ENCODE measurements at regions not wholly inside any gene's neighbourhood (a gene's known extent, or its start where the extent isn't known, plus 50 kb on each side); places are given as distances from the start of the nearest gene placed in this dataset.
"Not testable (repeated sequence)": the region's sequence is repeated elsewhere in the genome, so short reads cannot be mapped to it uniquely, and the experiment has no call there.

DNA sequence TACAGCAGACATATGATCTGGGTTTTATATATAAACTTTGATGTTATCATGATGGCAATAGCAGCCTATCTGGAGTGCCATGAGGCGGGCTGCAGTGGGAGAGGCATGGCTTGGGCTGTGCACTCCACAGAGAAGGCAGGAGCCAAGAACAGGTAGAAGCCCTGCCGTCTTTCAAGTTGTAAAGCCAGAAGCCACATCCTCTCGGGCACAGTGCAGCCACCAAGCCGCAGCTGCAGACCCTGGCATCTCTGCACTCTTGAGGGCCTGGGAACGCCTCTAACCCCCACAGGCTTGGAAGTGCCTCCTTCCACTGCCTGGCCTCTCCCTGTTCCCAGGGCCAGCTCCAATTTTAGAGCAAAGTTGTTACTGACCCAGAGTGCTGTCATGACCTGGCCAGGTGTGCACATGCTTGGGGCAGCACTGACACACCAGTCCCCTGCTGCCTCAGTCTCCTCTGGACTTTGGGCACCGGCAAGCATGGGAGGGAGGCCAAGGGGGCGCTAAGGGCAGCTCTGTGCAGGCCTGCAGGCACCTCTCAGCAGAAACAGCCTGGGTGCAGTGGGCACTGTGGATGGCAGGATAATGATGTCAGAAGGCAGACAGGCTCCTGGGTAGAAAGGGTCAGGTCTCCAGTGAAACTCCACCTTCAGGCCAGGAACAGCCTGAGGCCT lies 1619.8 kb upstream of the PRMT6 start:
- Mint-ChIP-seq H3K27ac (no peak overlapping the region), H3K4me1 (no peaks in the 10 kb centered on the region), H3K27me3 (no peaks in the 10 kb centered on the region), H3K9me3 (peaks cover 13% of the 10 kb centered on the region), H3K36me3 (ENCODE audit: low read depth) (no peaks in the 10 kb centered on the region), H3K4me3 (no peak overlapping the region)
- no peak for ATAC-seq
- no peak for DNase-seq

DNA sequence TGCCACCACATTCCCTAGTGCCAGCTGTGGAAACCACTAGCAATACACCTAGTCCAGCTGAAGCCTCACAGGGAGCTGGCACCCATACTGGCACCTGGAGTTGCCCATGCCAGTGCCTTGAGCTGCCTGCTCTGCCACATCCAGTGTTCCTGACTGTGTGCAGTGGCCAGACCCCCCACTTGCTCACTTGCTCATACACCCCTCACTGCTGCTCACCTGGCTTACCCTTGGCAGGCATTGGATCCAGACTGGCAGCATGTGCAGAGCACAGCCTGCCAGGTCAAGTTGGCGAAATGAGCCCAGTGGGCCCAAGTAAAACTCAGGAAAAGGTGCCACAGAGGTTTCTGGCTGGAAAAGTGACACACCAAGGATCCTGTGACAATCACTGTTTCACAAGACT lies 1618.6 kb upstream of the PRMT6 start:
- H3K9me3 Mint-ChIP-seq: peaks cover 13% of the 10 kb centered on the region
- H3K4me1 Mint-ChIP-seq: no peaks in the 10 kb centered on the region
- no peak overlapping the region for H3K4me3 Mint-ChIP-seq
- H3K27ac Mint-ChIP-seq: no peak overlapping the region
- H3K36me3 Mint-ChIP-seq (ENCODE audit: low read depth): no peaks in the 10 kb centered on the region
- DNase-seq (no peak), ATAC-seq (no peak)
- no peaks in the 10 kb centered on the region for H3K27me3 Mint-ChIP-seq

DNA sequence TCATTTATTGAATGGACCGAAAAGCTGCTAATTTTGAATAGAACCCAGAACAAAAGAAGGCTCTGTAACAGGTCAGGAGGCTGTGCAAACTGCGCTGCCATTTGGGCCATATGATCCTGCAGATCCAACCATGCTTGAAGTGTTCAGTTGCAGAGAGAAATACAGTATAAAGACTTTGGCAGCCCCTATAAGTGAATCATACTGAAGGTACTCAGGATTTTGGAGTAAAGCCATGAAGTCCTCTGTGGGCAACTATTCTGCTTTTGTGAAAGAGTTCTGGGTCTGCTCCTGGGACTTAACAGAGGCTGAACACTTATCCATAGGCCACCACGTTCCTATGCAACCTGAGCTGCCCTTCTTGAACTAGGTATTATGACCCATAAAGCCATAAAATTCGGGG lies 1613.6 kb upstream of the PRMT6 start:
- no peak overlapping the region for H3K4me3 Mint-ChIP-seq
- no peak overlapping the region for H3K27ac Mint-ChIP-seq
- ATAC-seq: no peak
- no peaks in the 10 kb centered on the region for H3K27me3 Mint-ChIP-seq
- H3K4me1 Mint-ChIP-seq: no peaks in the 10 kb centered on the region
- no peaks in the 10 kb centered on the region for H3K36me3 Mint-ChIP-seq (ENCODE audit: low read depth)
- H3K9me3 Mint-ChIP-seq: peaks cover 38% of the 10 kb centered on the region
- DNase-seq: no peak

DNA sequence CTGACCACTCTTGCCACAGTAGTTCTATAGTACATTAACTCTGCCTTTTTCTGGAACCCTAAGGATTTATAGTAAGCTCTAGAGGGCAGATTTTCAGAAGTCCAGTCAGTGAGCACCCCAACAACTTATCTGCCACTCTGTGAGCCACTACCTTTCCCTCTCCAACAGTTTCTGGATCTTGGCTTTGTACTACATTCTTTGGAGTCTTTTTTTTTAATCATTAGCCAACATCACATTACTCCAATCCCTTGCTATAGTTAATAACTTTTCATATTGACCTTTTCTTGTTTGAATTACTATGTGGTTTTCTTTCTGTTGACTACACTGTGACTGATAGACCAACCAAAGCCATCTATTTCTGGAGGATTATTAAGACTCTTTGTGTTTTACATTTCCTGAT lies 1596.7 kb upstream of the PRMT6 start:
- H3K27me3 Mint-ChIP-seq: no peaks in the 10 kb centered on the region
- no peaks in the 10 kb centered on the region for H3K4me1 Mint-ChIP-seq
- no peaks in the 10 kb centered on the region for H3K36me3 Mint-ChIP-seq (ENCODE audit: low read depth)
- no peak overlapping the region for H3K4me3 Mint-ChIP-seq
- ATAC-seq: no peak
- H3K27ac Mint-ChIP-seq: no peak overlapping the region
- DNase-seq: no peak
- H3K9me3 Mint-ChIP-seq: peaks cover 14% of the 10 kb centered on the region

DNA sequence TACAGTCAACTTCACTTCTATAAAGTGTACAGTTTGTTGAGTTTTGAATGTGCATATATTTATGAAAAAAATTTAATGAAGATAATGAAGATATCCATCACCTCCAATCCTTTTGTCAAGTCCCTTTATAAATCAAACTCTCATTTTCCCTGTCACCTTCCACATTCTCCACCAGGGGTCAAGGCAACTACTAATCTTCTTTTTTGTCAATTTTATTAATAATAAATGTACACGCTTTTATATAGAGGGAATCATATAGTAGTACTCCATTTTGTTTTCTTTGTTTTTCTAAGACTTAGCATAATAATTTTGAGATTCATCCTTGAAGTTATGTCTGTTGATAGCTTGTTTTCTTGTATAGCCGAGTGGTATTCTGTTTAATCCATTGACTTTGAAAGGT lies 1594.2 kb upstream of the PRMT6 start:
- no peak overlapping the region for H3K4me3 Mint-ChIP-seq
- DNase-seq (no peak), ATAC-seq (no peak)
- H3K4me1 Mint-ChIP-seq: no peaks in the 10 kb centered on the region
- no peaks in the 10 kb centered on the region for H3K27me3 Mint-ChIP-seq
- no peak overlapping the region for H3K27ac Mint-ChIP-seq
- no peaks in the 10 kb centered on the region for H3K36me3 Mint-ChIP-seq (ENCODE audit: low read depth)
- peaks cover 14% of the 10 kb centered on the region for H3K9me3 Mint-ChIP-seq

DNA sequence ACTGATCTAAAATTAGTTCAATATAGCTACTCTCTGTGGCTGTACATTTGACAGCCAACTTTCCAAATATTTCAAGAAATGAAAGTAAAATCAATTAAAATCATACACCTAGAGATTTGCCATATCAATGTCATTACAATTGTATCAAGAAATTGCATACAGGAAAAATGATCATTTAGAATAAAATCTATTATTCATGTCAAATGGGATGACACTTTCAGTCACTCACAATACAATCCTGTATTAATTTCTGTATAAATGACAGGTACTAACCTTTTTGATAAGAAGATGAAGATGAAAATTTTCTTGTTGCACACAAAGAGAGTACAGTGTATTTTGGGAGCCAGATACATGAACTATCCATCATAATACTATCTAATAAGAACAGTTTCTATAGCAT lies 1588.9 kb upstream of the PRMT6 start:
- H3K36me3 Mint-ChIP-seq (ENCODE audit: low read depth): no peaks in the 10 kb centered on the region
- no peak overlapping the region for H3K27ac Mint-ChIP-seq
- DNase-seq: no peak
- no peak for ATAC-seq
- no peaks in the 10 kb centered on the region for H3K27me3 Mint-ChIP-seq
- no peaks in the 10 kb centered on the region for H3K4me1 Mint-ChIP-seq
- peaks cover 9% of the 10 kb centered on the region for H3K9me3 Mint-ChIP-seq
- no peak overlapping the region for H3K4me3 Mint-ChIP-seq

DNA sequence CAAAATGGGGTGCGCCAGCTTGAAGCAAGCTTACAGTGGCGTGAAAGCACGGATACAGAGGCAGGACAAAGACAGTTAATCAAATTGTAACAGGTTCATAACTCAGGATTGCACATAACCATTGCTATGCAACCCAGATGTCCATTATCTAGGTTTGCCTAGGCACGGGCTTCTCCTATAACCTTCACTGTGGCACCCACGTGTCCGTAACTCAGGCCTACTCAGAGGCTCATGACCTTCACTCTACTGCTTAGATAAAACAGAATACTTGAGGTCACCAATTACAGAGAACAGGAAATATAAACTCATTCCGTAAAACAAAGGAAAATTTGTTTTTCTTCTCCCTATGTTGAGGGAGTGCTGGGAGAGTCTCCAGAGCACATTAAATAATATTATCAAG lies 1585.9 kb upstream of the PRMT6 start:
- not testable (repeated sequence) for ATAC-seq; H3K36me3 Mint-ChIP-seq (ENCODE audit: low read depth); H3K27me3 Mint-ChIP-seq; H3K27ac Mint-ChIP-seq; H3K4me3 Mint-ChIP-seq; DNase-seq; H3K4me1 Mint-ChIP-seq
- H3K9me3 Mint-ChIP-seq: peaks cover 12% of the 10 kb centered on the region

DNA sequence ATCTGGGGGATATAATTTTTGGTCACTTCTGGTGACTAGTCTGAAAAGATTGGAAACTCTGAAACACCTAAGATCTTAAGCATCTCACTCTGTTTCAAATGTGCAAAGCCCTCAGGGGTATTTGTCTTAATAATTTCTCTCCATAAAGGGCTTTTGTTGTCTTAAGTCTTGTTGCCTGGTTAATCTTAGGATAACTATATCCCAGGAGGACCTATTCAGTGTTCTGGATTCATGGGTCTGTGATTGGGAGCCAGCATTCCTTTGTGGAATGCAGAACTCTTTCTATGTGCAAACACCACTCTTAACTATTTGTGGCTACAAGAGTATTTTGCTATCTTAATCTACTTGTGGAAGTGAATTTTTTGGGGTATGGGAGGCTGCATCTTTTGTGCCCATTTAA lies 1573.0 kb upstream of the PRMT6 start:
- Mint-ChIP-seq H3K36me3 (ENCODE audit: low read depth) (no peaks in the 10 kb centered on the region), H3K27ac (no peak overlapping the region), H3K27me3 (no peaks in the 10 kb centered on the region), H3K4me1 (no peaks in the 10 kb centered on the region), H3K9me3 (peaks cover 13% of the 10 kb centered on the region), H3K4me3 (no peak overlapping the region)
- ATAC-seq: no peak
- DNase-seq: no peak

DNA sequence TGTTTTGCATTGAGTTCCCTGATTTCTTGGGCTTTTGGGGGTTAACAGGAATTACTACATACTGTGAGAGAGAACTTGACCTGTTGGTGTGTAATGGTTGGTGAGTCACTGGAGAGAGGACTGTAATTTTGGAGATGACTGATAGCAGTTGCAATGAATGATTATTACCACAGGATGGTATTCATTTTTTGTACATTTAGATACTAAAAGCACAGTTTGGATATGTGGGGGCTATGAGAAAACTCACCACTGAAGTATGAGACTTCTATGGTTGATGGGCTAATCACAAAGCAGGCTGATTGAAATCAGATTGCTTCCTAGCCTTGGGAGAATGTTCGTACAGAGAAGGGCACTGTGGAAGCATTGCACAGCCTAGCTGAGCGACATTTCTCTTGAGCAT lies 1571.3 kb upstream of the PRMT6 start:
- Mint-ChIP-seq H3K9me3 (peaks cover 13% of the 10 kb centered on the region), H3K27ac (no peak overlapping the region), H3K36me3 (ENCODE audit: low read depth) (no peaks in the 10 kb centered on the region), H3K27me3 (no peaks in the 10 kb centered on the region), H3K4me3 (no peak overlapping the region), H3K4me1 (no peaks in the 10 kb centered on the region)
- no peak for DNase-seq
- ATAC-seq: no peak

DNA sequence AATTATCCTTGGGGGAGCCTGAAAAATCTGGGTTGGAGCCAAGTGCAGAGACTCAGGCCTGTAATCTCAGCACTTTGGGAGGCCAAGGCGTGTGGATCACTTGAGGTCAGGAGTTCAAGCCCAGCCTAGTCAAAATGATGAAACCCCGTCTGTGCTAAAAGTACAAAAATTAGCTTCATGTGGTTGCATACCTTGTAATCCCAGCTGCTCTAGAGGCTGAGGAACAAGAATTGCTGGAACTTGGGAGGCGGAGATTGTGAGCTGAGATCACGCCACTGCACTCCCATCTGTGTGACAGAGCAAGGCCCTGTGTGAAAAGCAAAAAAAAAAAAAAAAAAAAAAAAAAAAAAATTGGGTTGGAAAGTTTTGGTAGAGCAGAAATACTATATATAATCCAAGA lies 1563.6 kb upstream of the PRMT6 start:
- no peak overlapping the region for H3K4me3 Mint-ChIP-seq
- no peak for DNase-seq
- no peaks in the 10 kb centered on the region for H3K27me3 Mint-ChIP-seq
- no peak overlapping the region for H3K27ac Mint-ChIP-seq
- ATAC-seq: no peak
- peaks cover 5% of the 10 kb centered on the region for H3K9me3 Mint-ChIP-seq
- no peaks in the 10 kb centered on the region for H3K4me1 Mint-ChIP-seq
- no peaks in the 10 kb centered on the region for H3K36me3 Mint-ChIP-seq (ENCODE audit: low read depth)

DNA sequence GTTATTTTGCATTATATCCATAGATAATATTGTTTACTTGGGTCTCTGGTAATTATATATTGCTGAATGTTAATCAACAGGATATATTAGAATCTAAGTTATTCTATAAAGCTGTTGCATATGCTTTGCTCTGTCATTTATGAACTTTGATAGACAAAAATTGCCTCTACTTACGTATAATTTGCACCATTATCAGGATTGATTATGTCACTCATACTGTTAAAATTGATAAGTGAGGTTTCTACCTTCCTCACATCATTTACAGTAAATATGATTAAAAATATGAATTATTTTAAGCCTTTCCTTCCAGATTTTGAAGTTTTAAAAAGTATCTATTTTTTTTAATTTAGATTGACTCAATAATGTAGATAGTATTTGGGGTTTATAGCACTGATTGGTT lies 1540.4 kb upstream of the PRMT6 start:
- no peak for DNase-seq
- Mint-ChIP-seq H3K27me3 (no peaks in the 10 kb centered on the region), H3K36me3 (ENCODE audit: low read depth) (no peaks in the 10 kb centered on the region), H3K4me1 (no peaks in the 10 kb centered on the region), H3K9me3 (peaks cover 5% of the 10 kb centered on the region), H3K4me3 (no peak overlapping the region), H3K27ac (no peak overlapping the region)
- no peak for ATAC-seq

DNA sequence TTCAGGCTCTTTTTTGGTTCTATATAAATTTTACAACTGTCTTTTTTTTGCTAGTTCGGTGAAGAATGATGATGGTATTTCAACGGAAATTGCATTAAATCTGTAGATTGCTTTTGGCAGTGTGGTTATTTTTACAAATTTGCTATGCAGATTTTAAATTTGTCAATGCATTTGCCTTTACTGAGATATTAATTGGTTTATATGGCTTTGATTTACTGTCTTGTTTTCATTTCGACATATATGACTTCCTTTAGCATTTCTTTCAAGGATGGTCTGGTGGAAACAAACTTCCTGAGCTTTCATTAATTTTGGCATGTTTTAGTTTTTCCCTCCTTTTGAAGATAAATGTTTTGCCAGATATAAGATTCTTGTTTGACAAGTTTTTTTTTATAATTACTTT lies 1522.5 kb upstream of the PRMT6 start:
- H3K9me3 Mint-ChIP-seq: peaks cover 40% of the 10 kb centered on the region
- no peak for ATAC-seq
- H3K4me3 Mint-ChIP-seq: no peak overlapping the region
- H3K36me3 Mint-ChIP-seq (ENCODE audit: low read depth): peaks cover 2% of the 10 kb centered on the region
- DNase-seq: no peak
- no peak overlapping the region for H3K27ac Mint-ChIP-seq
- no peaks in the 10 kb centered on the region for H3K27me3 Mint-ChIP-seq
- H3K4me1 Mint-ChIP-seq: no peaks in the 10 kb centered on the region

DNA sequence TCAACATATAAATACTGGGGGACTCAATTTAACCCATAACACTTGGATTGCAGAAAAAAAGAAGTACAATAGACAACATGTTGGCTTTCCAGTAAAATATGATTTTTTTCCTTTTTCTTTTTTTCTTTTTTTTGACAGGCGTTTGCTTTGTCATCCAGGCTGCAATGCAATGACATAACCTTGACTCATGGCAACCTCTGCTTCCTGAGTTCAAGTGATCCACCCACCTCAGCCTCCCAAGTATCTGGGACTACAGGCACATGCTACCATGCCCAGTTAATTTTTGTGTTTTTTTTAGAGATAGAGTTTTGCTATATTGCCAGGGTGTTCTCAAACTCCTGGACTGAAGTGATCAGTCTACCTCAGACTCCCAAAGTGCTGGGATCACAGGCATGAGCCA lies 1512.0 kb upstream of the PRMT6 start:
- Mint-ChIP-seq H3K27ac (no peak overlapping the region), H3K4me1 (no peaks in the 10 kb centered on the region), H3K4me3 (no peak overlapping the region), H3K9me3 (peaks cover 4% of the 10 kb centered on the region), H3K36me3 (ENCODE audit: low read depth) (no peaks in the 10 kb centered on the region), H3K27me3 (no peaks in the 10 kb centered on the region)
- ATAC-seq (no peak), DNase-seq (no peak)

DNA sequence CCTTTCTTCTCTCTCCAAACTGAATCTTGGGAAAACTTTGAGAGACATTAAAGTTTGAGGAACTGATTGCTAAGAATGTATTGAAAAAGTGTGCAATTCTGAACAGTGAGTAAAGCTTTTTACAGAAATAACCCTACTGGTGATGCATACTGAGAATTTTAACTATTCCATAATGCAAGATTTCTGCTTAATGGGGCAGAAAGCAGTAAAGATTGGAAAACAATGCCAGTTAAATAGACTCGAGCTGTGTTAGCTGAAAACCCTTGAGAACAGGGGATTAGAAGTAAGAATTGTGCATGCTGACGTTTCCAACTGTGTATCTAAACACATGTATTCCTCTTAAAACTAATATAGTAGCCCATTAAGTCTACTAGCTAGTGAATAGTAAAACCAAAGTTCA lies 1500.2 kb upstream of the PRMT6 start:
- Mint-ChIP-seq H3K4me1 (no peaks in the 10 kb centered on the region), H3K9me3 (peaks cover 4% of the 10 kb centered on the region), H3K36me3 (ENCODE audit: low read depth) (no peaks in the 10 kb centered on the region), H3K4me3 (no peak overlapping the region), H3K27ac (no peak overlapping the region), H3K27me3 (no peaks in the 10 kb centered on the region)
- ATAC-seq (no peak), DNase-seq (no peak)

DNA sequence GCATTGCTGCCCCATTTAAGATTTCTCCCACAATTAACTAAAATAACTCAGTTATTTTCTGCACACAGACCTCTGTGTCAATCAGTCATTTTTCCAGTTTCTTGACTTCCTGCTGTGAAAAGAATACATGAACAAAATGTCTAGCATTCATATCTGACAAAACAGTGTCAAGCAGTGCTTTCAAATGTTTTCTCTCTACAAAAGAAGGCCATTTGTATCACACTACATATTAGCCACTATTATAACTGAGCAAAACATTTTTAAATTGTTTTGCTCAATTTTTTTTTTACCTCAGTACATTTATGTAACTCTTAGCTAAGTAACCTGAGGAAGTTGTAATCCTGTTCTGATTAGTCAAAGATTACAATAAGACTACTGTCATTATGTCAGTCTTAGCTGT lies 1498.5 kb upstream of the PRMT6 start:
- Mint-ChIP-seq H3K27me3 (no peaks in the 10 kb centered on the region), H3K27ac (no peak overlapping the region)

DNA sequence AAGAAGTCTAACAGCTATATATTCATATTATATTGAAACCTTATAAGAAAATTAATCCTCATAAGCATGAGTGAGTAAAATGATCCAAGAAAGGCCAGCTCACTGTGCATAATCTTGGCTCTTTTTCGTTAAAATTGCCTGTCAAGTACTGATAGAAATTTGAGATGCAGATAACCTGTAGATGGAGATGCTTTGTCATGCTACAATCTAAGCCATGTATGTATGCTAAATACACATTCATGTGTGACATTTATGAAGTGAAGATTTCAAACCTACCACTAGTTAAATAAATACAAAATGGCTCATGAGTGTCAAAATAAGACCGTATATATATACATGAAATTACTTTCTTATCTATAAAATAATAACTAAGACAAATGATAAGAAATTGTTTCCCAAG lies 1491.5 kb upstream of the PRMT6 start:
- H3K4me3 Mint-ChIP-seq: no peak overlapping the region
- peaks cover 10% of the 10 kb centered on the region for H3K9me3 Mint-ChIP-seq
- DNase-seq (no peak), ATAC-seq (no peak)
- no peaks in the 10 kb centered on the region for H3K27me3 Mint-ChIP-seq
- no peaks in the 10 kb centered on the region for H3K36me3 Mint-ChIP-seq (ENCODE audit: low read depth)
- no peaks in the 10 kb centered on the region for H3K4me1 Mint-ChIP-seq
- H3K27ac Mint-ChIP-seq: no peak overlapping the region

More for the DNA sequence above, 1498.5 kb upstream of the PRMT6 start:
- H3K4me3 Mint-ChIP-seq: no peak overlapping the region
- no peak for DNase-seq
- H3K9me3 Mint-ChIP-seq: peaks cover 11% of the 10 kb centered on the region
- H3K36me3 Mint-ChIP-seq (ENCODE audit: low read depth): no peaks in the 10 kb centered on the region
- H3K4me1 Mint-ChIP-seq: no peaks in the 10 kb centered on the region
- ATAC-seq: no peak
